HG03159 (cell line): ENCODE measurements at regions not wholly inside any gene's neighbourhood (a gene's known extent, or its start where the extent isn't known, plus 50 kb on each side); places are given as distances from the start of the nearest gene placed in this dataset.
"Not testable (repeated sequence)": the region's sequence is repeated elsewhere in the genome, so short reads cannot be mapped to it uniquely, and the experiment has no call there.

Source experiments
- ATAC-seq: cut with Tn5 transposase; IDR thresholded peaks from one replicate; pipeline ENCODE4 v1.9.1; 2021; ENCODE audit warnings: mild to moderate bottlenecking, moderate library complexity; ENCODE audit not compliant: unreplicated experiment

DNA sequence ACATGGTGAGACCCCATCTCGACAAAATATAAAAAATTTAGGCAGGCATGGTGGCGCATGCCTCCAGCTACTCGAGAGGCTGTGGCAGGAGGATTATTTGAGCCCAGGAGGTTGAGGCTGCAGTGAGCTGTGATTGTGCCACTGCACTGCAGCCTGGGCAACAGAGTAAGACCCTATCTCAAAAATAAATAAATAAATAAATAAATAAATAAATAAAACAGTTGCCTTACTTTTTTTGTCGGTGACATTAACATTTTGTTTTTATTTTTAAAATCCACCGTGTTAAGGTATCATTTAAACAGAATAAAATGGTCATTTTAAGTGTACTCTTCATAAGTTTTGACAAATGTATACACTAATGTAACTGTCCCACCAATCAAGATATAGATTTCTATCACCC, 57.0 kb downstream of the RASL11A start:
- no peak for ATAC-seq

- ATAC-seq = no peak
Observed at GRCh38 chr13:27329210-27329609, 58.6 kb downstream of the RASL11A start.

DNA sequence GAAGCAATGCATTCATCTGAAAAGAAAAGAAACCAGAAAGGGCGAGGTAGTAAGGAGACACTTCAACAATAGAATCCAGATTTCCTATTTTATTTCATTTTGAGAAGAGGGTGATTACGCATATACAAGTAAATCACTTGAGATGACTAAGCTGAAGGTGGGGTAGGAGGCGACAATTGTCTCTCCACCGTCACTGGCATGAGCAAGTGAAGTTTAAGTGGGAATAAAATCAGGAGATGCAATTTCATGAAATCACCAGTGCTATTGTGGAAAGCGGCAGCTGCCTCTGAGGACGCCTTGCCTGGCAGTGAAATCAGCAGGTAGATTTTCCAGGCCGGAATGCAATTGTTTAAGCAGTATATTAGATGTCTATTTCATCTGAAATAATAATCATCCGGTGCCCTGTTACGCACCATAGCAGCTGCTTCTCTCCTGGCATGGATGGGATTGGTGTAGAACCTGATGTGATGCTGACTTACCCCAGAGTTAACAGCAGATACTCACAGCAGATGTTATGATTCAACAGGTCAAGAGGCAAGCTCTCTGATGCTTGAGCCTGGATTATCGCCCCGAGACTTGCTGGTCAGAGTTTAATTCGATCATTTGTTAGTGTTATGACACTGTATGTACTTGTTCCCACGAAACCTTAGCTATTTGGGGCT, 64.3 kb downstream of the RASL11A start:
- ATAC-seq = no peak

DNA sequence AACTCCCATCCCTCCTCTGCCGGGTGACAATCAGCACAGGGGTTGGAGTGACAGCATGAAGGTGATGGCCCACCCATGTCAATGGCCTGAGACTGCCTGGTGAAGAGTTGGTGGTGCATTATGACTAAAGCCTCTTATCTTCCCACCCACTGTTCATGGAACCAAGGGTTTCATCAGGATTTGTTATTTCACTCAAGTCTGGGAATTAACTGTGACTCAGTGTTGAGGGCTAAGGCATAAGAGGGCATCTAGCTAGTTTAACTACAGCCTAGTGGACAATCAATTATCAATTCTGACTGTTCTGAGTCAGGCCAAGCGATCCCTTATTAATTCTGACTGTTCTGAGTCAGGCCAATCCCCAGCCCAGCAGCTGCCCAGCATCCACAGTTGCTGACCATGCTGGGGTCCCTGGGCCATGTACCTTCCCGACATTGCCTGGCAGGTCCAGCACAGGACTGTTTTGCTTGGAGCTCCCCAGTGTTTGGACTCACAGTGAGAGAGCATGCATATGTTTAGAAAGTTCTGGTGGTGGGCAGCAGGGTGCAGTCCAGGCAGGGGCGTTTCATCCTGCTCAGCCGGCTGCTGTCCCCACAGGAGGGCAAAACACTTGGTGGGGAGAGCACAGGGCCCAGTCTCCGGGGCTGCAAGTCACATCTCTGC, 65.5 kb downstream of the RASL11A start:
- ATAC-seq = no peak

DNA sequence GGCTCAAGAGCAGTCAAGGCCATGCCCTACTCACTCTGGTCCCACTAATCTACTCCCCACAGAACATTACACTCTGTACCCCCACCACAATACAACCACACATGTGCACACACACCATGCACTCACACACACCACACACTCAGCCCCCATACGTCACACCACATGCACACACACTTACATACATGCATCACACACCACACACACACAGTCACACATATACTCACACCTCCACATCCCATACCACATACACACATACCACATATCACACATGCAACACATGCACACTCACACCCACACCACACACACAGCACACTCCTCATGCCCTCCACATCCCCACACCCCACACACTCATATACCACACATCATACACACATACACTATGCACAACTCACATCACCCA, 67.6 kb downstream of the RASL11A start:
- no peak for ATAC-seq

DNA sequence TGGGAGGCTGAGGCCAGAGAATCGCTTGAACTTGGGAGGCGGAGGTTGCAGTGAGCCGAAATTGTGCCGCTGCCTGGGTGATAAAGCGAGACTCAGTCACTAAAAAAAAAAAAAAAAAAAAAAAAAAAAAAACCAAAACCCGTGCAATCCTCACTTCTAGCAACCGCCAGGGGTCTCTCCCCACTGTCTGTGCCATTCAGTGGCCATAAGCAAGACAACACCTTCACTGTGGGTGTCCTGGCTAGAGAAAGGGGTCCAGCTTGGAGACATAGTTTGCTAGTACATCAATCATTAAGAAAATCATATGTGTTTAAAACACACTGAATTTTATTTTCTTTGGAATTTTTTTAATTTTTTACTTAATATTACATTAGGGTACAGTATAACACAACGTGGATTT, 68.2 kb downstream of the RASL11A start:
- no peak for ATAC-seq

- peak; percentile 72 for ATAC-seq
Observed at GRCh38 chr13:27339299-27339698, 68.7 kb downstream of the RASL11A start.

- ATAC-seq = no peak
Observed at GRCh38 chr13:27341616-27342015, 71.0 kb downstream of the RASL11A start.

DNA sequence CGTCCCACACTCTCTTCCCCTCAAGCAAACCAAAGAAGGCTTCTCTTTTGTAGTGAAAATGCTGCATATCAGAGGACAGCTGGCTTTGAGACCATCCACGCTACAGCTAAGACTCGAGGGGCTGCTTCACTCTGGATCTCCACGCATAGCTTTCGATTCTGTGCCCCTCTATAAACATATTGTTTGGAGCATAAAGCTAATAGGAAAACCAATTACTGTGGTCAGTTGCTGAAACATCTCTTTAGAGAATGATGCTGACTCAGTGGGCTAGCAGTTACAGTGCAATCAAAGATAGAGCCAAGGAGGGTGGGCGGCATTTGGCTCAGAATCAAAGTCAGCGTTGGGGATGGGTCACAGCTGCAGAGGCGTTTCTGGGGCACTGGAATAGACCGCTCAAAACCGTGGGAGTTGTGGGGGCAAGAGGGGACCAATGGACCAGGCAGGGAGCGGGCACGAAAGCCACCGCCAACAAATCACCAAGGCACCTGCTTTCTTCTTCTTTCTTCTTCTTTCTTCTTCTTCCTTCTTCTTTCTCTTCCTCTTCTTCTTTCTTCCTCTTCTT, 76.7 kb downstream of the RASL11A start:
- ATAC-seq = no peak

DNA sequence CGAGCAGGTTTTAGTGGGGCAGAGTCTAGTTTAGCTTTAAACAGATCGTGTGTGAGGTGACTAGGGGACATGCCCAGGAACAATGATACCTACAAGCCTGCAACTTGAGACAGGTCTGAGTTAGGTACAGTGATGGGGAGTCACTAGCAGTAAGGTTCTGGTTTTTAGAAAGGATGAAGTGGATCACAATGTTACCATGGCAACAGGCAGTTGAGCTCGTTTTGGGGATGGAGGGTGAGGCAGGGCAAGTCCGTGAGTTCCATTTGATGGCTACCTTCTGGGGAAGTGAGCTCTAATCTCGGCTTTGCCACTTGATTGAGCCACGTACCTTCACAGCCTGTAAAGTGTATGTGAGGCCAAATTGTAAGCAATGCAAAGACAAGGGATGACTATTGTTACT, 76.0 kb upstream of the GTF3A start:
- ATAC-seq = no peak

DNA sequence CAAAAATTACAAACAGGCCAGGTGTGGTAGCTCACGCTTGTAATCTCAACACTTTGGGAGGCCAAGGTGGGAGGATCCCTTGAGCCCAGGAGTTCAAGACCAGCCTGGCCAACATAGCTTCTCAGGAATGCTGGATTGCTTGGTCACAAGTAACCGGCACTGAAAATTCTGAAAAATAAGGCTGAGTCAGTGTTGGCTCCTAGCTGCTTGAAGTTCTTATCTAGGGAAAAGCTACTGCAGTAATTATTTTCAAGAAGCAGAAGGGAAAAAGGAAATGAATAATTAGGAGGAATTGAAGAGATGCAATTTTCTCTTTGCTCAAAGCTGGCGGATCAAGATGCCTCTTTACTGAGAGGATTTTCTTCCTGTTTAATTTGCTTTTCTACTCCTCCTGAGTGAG, 75.0 kb upstream of the GTF3A start:
- ATAC-seq = no peak

GRCh38 chr13:27350825-27351224, 73.6 kb upstream of the GTF3A start:
- not testable (repeated sequence) for ATAC-seq

GRCh38 chr13:27352698-27353097, 71.7 kb upstream of the GTF3A start:
- ATAC-seq = no peak

- ATAC-seq = peak; percentile 95
Observed at GRCh38 chr13:27353166-27353583, 71.2 kb upstream of the GTF3A start.

GRCh38 chr13:27353708-27354107, 70.7 kb upstream of the GTF3A start:
- ATAC-seq = no peak

DNA sequence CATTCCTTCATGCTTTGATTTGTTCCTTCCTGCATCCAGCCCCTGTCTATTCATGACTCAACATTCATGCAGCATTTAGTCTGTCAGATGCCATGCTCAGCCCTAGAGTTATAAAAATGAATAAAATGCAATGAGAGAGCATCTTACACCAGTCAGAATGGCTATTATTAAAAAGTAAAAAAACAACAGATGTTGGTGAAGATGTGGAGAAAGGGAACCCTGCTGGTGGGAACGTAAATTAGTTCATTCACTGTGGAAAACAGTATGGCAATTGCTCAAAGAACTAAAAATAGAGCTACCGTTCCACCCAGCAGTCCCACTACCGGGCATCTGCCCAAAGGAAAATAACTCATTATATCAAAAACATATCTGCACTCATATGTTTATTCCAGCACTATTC, 70.0 kb upstream of the GTF3A start:
- ATAC-seq = no peak

DNA sequence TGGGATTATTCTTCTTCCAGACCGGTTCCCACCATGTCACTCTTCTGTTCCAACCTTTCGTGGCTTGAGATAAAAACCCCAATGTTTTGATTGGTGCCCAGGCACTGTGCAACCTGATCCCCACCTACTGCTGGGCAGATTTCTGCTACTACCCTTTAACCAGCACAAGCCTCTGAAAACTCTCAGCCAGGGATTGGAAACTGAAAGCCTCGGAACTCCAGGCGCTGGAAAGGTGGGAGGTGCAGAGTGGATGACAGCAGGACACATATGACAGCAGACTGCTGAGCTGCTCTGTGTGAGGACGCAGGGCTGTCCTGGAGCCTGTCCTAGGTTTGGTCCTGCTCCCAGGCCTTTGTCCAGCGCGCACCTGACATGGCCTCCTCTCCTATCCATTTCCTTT, 68.5 kb upstream of the GTF3A start:
- ATAC-seq = no peak

GRCh38 chr13:27358420-27358819, 66.0 kb upstream of the GTF3A start:
- ATAC-seq = no peak

DNA sequence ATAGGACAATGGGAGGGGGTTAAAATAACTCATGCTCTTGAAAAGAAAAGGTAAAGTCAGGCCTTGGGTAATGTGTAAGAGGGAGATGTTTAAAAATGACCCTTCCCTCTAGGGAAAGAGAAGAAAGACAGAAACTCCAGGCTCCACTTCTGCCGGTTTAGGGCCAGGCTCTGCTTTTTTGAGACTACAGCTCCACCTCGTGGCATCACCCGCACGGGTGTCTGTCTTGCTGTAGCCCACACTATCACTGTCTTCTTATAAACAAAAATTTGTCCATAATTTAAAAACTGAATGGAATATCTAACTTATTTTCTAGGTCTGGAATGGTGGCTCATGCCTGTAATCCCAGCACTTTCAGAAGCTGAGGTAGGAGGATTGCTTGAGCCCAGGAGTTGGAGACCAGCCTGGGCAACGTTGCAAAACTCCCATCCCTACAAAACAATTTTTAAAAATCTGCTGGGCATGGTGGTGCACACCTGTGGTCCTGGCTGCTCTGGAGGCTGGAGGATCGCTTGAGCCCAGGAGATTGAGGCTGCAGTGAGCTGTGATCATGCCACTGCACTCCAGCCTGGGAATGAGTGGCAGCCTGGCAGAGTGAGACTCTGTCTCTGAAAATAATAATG, 65.1 kb upstream of the GTF3A start:
- no peak for ATAC-seq

GRCh38 chr13:27360562-27360961, 63.9 kb upstream of the GTF3A start:
- no peak for ATAC-seq

DNA sequence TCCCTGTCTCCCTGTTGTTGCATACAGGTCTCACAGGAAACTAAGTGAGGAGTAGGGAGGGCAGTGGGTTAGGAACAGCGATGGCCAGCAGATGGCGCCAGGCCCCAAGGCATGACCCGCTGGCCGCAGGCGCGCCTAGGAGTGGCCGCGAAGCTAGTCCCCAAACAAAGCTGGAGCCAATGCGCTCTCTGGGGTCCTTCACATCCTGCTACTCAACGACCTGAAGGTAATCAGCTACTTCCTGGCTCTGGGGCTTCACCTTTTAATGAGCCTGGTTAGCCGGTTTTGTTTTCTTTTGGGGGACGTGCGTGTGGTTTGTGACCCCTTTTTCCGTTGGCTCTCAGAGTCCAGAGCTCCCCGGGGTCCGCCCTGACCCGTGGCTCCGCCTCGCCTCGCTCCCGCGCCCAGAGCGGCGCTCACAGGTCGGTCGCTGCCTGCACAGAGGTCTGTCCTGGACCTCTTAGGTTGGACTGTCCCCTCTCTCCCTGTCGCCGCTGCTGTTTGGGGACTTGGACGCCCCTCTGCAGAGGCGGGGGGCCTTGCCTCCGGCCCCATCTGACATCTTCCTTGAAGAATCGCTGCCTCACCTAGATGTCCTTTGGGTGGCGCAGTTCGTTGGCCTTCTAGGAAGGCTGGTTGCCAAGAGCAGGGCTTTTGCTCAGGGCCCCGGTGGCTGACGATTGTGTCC, 62.2 kb upstream of the GTF3A start:
- ATAC-seq = peak; percentile 78
